WTC11 (cell line): ENCODE measurements at regions not wholly inside any gene's neighbourhood (a gene's known extent, or its start where the extent isn't known, plus 50 kb on each side); places are given as distances from the start of the nearest gene placed in this dataset.

Experiments
- ATAC-seq: fragments of 200-7000 bp; cut with Tn5 transposase; 2 replicates; pipeline ENCODE4 v1.10.0; 2021; ENCODE audit warnings: mild to moderate bottlenecking, moderate library complexity
- CTCF ChIA-PET: fragments of 300-600 bp; sonication (Branson Sonifier 250); formaldehyde crosslinking; loops from one replicate; lab custom pipeline; 2021; ENCODE audit warnings: antibody characterized with exemption; lab: Charles Lee
- POLR2A ChIA-PET: fragments of 350-600 bp; sonication (Branson Sonifier 250); formaldehyde crosslinking; loops from one replicate; lab custom pipeline; 2021; ENCODE audit warnings: antibody characterized with exemption; lab: Charles Lee
- DNase-seq: peaks from one replicate; pipeline ENCODE4 v3.0.0; 2021; ENCODE audit warnings: low spot score
- H3K27ac Mint-ChIP-seq: 2 replicates; pipeline ENCODE4 v1.8.0; 2021; ENCODE audit warnings: mixed read lengths
- H3K27me3 Mint-ChIP-seq: 2 replicates; pipeline ENCODE4 v1.8.0; 2021; ENCODE audit warnings: low read depth, mild to moderate bottlenecking, moderate library complexity, mixed read lengths
- H3K36me3 Mint-ChIP-seq: 2 replicates; pipeline ENCODE4 v1.8.0; 2021; ENCODE audit warnings: mixed read lengths
- H3K4me1 Mint-ChIP-seq: 2 replicates; pipeline ENCODE4 v1.8.0; 2022; ENCODE audit warnings: mixed read lengths
- H3K4me3 Mint-ChIP-seq: 2 replicates; pipeline ENCODE4 v1.8.0; 2021; ENCODE audit warnings: mild to moderate bottlenecking, moderate library complexity, mixed read lengths
- H3K9me3 Mint-ChIP-seq: 2 replicates; pipeline ENCODE4 v1.8.0; 2021; ENCODE audit warnings: mixed read lengths
- CBFB ChIP-seq: sonication (generic); formaldehyde crosslinking; IDR thresholded peaks from 2 replicates; pipeline ENCODE4 v1.8.1; 2022; ENCODE audit warnings: mild to moderate bottlenecking, low read depth, missing genetic modification reagents
- FOXP1 ChIP-seq: sonication (generic); formaldehyde crosslinking; IDR thresholded peaks from 2 replicates; pipeline ENCODE4 v1.8.0; 2022; ENCODE audit warnings: missing genetic modification reagents, mild to moderate bottlenecking, moderate library complexity, borderline replicate concordance
- GTF2I ChIP-seq: fragments of 250-450 bp; sonication (Bioruptor Pico); conservative IDR thresholded peaks from 2 replicates; pipeline ENCODE4 v1.4.0; 2021; ENCODE audit warnings: mild to moderate bottlenecking
- IRF2 ChIP-seq: sonication (generic); formaldehyde crosslinking; IDR thresholded peaks from 2 replicates; pipeline ENCODE4 v1.8.0; 2022; ENCODE audit warnings: low read depth, missing genetic modification reagents, borderline replicate concordance
- NFATC4 ChIP-seq: fragments of 250-450 bp; sonication (Bioruptor Pico); IDR thresholded peaks from 2 replicates; pipeline ENCODE4 v1.9.0; 2021; ENCODE audit warnings: mild to moderate bottlenecking
- NFE2L1 ChIP-seq: sonication (generic); formaldehyde crosslinking; IDR thresholded peaks from 2 replicates; pipeline ENCODE4 v1.8.1; 2023; ENCODE audit warnings: missing genetic modification reagents
- PRRX2 ChIP-seq: fragments of 250-450 bp; sonication (Bioruptor Pico); IDR thresholded peaks from 2 replicates; pipeline ENCODE4 v1.8.0; 2021; ENCODE audit warnings: mild to moderate bottlenecking
- RORB ChIP-seq: fragments of 250-450 bp; sonication (Bioruptor Pico); IDR thresholded peaks from 2 replicates; pipeline ENCODE4 v1.9.0; 2021; ENCODE audit warnings: mild to moderate bottlenecking
- ZMAT4 ChIP-seq: fragments of 250-450 bp; sonication (Bioruptor Pico); IDR thresholded peaks from 2 replicates; pipeline ENCODE4 v1.9.0; 2021; ENCODE audit warnings: mild to moderate bottlenecking
- ZNF219 ChIP-seq: sonication (generic); formaldehyde crosslinking; IDR thresholded peaks from 2 replicates; pipeline ENCODE4 v1.8.0; 2023; ENCODE audit warnings: missing genetic modification reagents, mild to moderate bottlenecking, borderline replicate concordance
- ZNF416 ChIP-seq: fragments of 250-450 bp; sonication (Bioruptor Pico); IDR thresholded peaks from 2 replicates; pipeline ENCODE4 v1.9.0; 2021; ENCODE audit warnings: mild to moderate bottlenecking, inconsistent platforms
- ZNF425 ChIP-seq: fragments of 250-450 bp; sonication (Bioruptor Pico); conservative IDR thresholded peaks from 2 replicates; pipeline ENCODE4 v1.9.0; 2021; ENCODE audit warnings: mild to moderate bottlenecking
- ZNF532 ChIP-seq: fragments of 250-450 bp; sonication (Bioruptor Pico); IDR thresholded peaks from 2 replicates; pipeline ENCODE4 v1.9.0; 2021; ENCODE audit warnings: mild to moderate bottlenecking, borderline replicate concordance
- TF ChIP-seq, protein P1 (sequence below): sonication (generic); formaldehyde crosslinking; IDR thresholded peaks from 2 replicates; pipeline ENCODE4 v1.8.1; 2023; ENCODE audit warnings: mild to moderate bottlenecking, missing genetic modification reagents
- TF ChIP-seq, protein P2 (sequence below): sonication (generic); formaldehyde crosslinking; IDR thresholded peaks from 2 replicates; pipeline ENCODE4 v1.8.1; 2022; ENCODE audit warnings: mild to moderate bottlenecking, missing genetic modification reagents, moderate library complexity, borderline replicate concordance
- TF ChIP-seq, protein P3 (sequence below): fragments of 250-450 bp; sonication (Bioruptor Pico); IDR thresholded peaks from 2 replicates; pipeline ENCODE4 v1.9.0; 2021; ENCODE audit warnings: moderate library complexity, mild to moderate bottlenecking, inconsistent platforms, borderline replicate concordance
- TF ChIP-seq, protein P4 (sequence below): sonication (generic); formaldehyde crosslinking; IDR thresholded peaks from 2 replicates; pipeline ENCODE4 v1.8.0; 2022; ENCODE audit warnings: mild to moderate bottlenecking, missing genetic modification reagents
- TF ChIP-seq, protein P5 (sequence below): sonication (generic); formaldehyde crosslinking; IDR thresholded peaks from 2 replicates; pipeline ENCODE4 v1.8.0; 2023; ENCODE audit warnings: missing genetic modification reagents, mild to moderate bottlenecking, borderline replicate concordance

DNA sequence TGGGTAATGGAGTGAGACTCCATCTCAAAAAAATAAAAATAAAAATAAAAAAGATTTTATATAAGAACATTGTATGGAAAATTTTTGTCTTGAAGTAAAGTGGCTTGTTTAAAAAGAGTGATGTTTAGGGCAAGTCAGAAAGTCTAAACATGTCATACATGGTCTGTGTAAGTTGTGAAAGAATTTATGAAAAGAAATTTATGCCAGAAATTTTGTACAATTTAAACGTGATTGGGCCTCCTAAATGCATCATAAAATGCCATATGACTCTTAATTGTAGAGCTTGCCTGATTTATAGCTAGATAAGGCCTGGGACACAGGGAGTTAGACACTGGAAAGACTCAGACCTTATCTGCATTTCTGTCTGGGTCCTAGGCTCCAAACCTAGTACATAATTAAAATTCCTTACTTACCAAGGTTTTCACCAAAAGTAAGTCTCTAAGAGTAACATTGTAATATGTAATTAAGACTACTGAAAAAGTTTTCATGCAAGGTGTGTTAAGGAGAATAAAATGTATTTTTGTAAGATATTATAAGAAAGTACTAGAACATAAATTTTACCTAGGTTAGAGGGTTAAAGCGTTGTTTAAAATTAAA is 110.5 kb downstream of the AASDHPPT start (continued):
- TF ChIP-seq, protein P1, sequence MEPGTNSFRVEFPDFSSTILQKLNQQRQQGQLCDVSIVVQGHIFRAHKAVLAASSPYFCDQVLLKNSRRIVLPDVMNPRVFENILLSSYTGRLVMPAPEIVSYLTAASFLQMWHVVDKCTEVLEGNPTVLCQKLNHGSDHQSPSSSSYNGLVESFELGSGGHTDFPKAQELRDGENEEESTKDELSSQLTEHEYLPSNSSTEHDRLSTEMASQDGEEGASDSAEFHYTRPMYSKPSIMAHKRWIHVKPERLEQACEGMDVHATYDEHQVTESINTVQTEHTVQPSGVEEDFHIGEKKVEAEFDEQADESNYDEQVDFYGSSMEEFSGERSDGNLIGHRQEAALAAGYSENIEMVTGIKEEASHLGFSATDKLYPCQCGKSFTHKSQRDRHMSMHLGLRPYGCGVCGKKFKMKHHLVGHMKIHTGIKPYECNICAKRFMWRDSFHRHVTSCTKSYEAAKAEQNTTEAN (CRISPR knock-in tag): no peak
- TF ChIP-seq, protein P2, sequence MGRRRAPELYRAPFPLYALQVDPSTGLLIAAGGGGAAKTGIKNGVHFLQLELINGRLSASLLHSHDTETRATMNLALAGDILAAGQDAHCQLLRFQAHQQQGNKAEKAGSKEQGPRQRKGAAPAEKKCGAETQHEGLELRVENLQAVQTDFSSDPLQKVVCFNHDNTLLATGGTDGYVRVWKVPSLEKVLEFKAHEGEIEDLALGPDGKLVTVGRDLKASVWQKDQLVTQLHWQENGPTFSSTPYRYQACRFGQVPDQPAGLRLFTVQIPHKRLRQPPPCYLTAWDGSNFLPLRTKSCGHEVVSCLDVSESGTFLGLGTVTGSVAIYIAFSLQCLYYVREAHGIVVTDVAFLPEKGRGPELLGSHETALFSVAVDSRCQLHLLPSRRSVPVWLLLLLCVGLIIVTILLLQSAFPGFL: no peak
- TF ChIP-seq RORB (no peak), NFATC4 (CRISPR knock-in tag) (no peak), CBFB (no peak), NFE2L1 (no peak)
- TF ChIP-seq, protein P3, sequence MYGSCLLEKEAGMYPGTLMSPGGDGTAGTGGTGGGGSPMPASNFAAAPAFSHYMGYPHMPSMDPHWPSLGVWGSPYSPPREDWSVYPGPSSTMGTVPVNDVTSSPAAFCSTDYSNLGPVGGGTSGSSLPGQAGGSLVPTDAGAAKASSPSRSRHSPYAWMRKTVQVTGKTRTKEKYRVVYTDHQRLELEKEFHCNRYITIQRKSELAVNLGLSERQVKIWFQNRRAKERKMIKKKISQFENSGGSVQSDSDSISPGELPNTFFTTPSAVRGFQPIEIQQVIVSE (CRISPR knock-in tag): no peak
- TF ChIP-seq, all 79 proteins: peak for 0

- Mint-ChIP-seq H3K27me3 (no peaks in the 10 kb centered on the region), H3K27ac (no peak overlapping the region), H3K36me3 (peaks cover 14% of the 10 kb centered on the region), H3K4me1 (0 out of 2 replicates have a peak, but pooled peaks cover 2% of the 10 kb centered on the region), H3K4me3 (no peak overlapping the region), H3K9me3 (peaks cover 23% of the 10 kb centered on the region)
- ChIA-PET CTCF (interaction anchor here (1.0 kb wide), 1 partner anchor 30 kb away, joined by 3 read pairs; no protein-coding TSS in a partner anchor), POLR2A (no interaction called here)
- ATAC-seq (no peak), DNase-seq (no peak)
- TF ChIP-seq GTF2I (CRISPR knock-in tag): no peak
- no peak for TF ChIP-seq ZNF532
- TF ChIP-seq, protein P4, sequence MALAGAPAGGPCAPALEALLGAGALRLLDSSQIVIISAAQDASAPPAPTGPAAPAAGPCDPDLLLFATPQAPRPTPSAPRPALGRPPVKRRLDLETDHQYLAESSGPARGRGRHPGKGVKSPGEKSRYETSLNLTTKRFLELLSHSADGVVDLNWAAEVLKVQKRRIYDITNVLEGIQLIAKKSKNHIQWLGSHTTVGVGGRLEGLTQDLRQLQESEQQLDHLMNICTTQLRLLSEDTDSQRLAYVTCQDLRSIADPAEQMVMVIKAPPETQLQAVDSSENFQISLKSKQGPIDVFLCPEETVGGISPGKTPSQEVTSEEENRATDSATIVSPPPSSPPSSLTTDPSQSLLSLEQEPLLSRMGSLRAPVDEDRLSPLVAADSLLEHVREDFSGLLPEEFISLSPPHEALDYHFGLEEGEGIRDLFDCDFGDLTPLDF (CRISPR knock-in tag): no peak
- TF ChIP-seq FOXP1 (CRISPR knock-in tag): no peak
- no peak for TF ChIP-seq ZNF425 (CRISPR knock-in tag)
- no peak for TF ChIP-seq IRF2 (CRISPR knock-in tag)
- TF ChIP-seq, protein P3 (CRISPR knock-in tag): no peak
- TF ChIP-seq, protein P5, sequence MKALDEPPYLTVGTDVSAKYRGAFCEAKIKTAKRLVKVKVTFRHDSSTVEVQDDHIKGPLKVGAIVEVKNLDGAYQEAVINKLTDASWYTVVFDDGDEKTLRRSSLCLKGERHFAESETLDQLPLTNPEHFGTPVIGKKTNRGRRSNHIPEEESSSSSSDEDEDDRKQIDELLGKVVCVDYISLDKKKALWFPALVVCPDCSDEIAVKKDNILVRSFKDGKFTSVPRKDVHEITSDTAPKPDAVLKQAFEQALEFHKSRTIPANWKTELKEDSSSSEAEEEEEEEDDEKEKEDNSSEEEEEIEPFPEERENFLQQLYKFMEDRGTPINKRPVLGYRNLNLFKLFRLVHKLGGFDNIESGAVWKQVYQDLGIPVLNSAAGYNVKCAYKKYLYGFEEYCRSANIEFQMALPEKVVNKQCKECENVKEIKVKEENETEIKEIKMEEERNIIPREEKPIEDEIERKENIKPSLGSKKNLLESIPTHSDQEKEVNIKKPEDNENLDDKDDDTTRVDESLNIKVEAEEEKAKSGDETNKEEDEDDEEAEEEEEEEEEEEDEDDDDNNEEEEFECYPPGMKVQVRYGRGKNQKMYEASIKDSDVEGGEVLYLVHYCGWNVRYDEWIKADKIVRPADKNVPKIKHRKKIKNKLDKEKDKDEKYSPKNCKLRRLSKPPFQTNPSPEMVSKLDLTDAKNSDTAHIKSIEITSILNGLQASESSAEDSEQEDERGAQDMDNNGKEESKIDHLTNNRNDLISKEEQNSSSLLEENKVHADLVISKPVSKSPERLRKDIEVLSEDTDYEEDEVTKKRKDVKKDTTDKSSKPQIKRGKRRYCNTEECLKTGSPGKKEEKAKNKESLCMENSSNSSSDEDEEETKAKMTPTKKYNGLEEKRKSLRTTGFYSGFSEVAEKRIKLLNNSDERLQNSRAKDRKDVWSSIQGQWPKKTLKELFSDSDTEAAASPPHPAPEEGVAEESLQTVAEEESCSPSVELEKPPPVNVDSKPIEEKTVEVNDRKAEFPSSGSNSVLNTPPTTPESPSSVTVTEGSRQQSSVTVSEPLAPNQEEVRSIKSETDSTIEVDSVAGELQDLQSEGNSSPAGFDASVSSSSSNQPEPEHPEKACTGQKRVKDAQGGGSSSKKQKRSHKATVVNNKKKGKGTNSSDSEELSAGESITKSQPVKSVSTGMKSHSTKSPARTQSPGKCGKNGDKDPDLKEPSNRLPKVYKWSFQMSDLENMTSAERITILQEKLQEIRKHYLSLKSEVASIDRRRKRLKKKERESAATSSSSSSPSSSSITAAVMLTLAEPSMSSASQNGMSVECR (CRISPR knock-in tag): no peak
- TF ChIP-seq ZMAT4 (CRISPR knock-in tag): no peak
- TF ChIP-seq ZNF219 (CRISPR knock-in tag): no peak
- no peak for TF ChIP-seq PRRX2
- no peak for TF ChIP-seq ZNF416 (CRISPR knock-in tag)
Observed at GRCh38 chr11:106193956-106194355, 116.5 kb downstream of the AASDHPPT start.
